ENCODE measurements at regions not wholly inside any gene's neighbourhood (a gene's known extent, or its start where the extent isn't known, plus 50 kb on each side); places are given as distances from the start of the nearest gene placed in this dataset.

DNA sequence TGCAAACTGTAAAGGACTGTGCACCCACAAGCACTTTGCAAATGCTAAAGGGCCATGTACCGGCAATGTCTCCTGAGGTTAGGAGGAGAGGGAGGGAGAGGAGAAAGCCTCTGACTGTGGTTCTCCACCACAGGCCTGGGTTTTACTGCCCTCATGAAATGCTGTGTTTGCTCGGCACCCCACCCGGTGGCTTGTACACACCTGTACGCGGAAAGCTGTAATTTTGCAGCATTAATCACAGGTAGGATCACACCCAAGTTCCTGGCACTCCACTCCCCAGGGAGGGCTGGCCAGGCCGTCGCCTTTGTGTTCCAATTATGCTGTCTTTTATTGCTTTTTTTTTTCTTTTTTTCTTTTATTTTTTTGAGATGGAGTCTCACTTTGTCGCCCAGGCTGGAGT lies 78.5 kb upstream of the MYL10 start:
- TF ChIP-seq, protein P1, sequence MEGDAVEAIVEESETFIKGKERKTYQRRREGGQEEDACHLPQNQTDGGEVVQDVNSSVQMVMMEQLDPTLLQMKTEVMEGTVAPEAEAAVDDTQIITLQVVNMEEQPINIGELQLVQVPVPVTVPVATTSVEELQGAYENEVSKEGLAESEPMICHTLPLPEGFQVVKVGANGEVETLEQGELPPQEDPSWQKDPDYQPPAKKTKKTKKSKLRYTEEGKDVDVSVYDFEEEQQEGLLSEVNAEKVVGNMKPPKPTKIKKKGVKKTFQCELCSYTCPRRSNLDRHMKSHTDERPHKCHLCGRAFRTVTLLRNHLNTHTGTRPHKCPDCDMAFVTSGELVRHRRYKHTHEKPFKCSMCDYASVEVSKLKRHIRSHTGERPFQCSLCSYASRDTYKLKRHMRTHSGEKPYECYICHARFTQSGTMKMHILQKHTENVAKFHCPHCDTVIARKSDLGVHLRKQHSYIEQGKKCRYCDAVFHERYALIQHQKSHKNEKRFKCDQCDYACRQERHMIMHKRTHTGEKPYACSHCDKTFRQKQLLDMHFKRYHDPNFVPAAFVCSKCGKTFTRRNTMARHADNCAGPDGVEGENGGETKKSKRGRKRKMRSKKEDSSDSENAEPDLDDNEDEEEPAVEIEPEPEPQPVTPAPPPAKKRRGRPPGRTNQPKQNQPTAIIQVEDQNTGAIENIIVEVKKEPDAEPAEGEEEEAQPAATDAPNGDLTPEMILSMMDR (conservative IDR thresholded peaks at IDR 0.05; ENCODE audit: low read depth, low read length): no peak
- TF ChIP-seq EZH2 (IDR thresholded peaks at IDR 0.05; ENCODE audit: low read length, unreplicated experiment) (no peak), EZH2phosphoT487 (IDR thresholded peaks at IDR 0.05; ENCODE audit: borderline replicate concordance, low read length) (no peak)
